Esophagus squamous epithelium (tissue), 5 donors: ENCODE measurements at regions not wholly inside any gene's neighbourhood (a gene's known extent, or its start where the extent isn't known, plus 50 kb on each side); places are given as distances from the start of the nearest gene placed in this dataset.

Experiments used
- DNase-seq: peaks from one replicate; lab custom pipeline; 2025; lab: John Stamatoyannopoulos, UW
- H3K27ac ChIP-seq, 4 donors: fragments of 200-600 bp; sonication (generic); one replicate each; pipeline ENCODE4 v1.5.1; 2016 to 2019; ENCODE audit warnings: mild to moderate bottlenecking in 1 of 4
- H3K27me3 ChIP-seq, 4 donors: fragments of 200-600 bp; sonication (generic); 1 replicate in 3 of 4; 2 replicates in 1 of 4; pipeline versions ENCODE4 v1.5.1 to v1.6.0; 2017 to 2021; ENCODE audit warnings: antibody characterized with exemption in 1 of 4
- H3K36me3 ChIP-seq, 3 donors: fragments of 200-600 bp; sonication (generic); one replicate each; pipeline ENCODE4 v1.5.1; 2016 to 2019
- H3K4me1 ChIP-seq, 3 donors: fragments of 200-600 bp; sonication (generic); one replicate each; pipeline ENCODE4 v1.5.1; 2017 to 2019
- H3K4me3 ChIP-seq, 4 donors: fragments of 200-600 bp; sonication (generic); 1 replicate in 3 of 4; 2 replicates in 1 of 4; pipeline ENCODE4 v1.5.1; 2016 to 2019; ENCODE audit warnings: mild to moderate bottlenecking in 2 of 4, moderate library complexity in 1 of 4
- H3K9me3 ChIP-seq, 3 donors: fragments of 200-600 bp; sonication (generic); one replicate each; pipeline ENCODE4 v1.5.1; 2016 to 2019
- CTCF ChIP-seq, 6 experiments: fragments of 450-650 bp in 4 of 6; fragments of 200-600 bp in 2 of 6; sonication (generic) in 2 of 6; IDR thresholded peaks; one replicate each; pipeline ENCODE4 v1.5.1; 2016 to 2019; ENCODE audit warnings: antibody characterized with exemption in 6 of 6, mild to moderate bottlenecking in 4 of 6, moderate library complexity in 4 of 6
- POLR2A ChIP-seq, 4 donors: fragments of 450-650 bp; IDR thresholded peaks; one replicate each; pipeline ENCODE4 v1.6.1; 2017; ENCODE audit warnings: antibody characterized with exemption in 4 of 4, mild to moderate bottlenecking in 4 of 4, moderate library complexity in 3 of 4
- WGBS, 2 donors: methylation state at CpG; one replicate each; pipeline ENCODE4 v1.1.5; 2018; 5-methylcytosine and 5-hydroxymethylcytosine counted together
- intact Hi-C: fragments of 100-400 bp; cut with DNase I; formaldehyde crosslinking; loops from one replicate; pipeline ENCODE4 v1.15.0; 2022
- donor health status: DM: yes; HTN: yes; CAD: no.

- H3K27me3 ChIP-seq = no peaks in the 10 kb centered on the region
- intact Hi-C loops = no loop called here
- H3K4me1 ChIP-seq = no peaks in the 10 kb centered on the region
- H3K9me3 ChIP-seq = no peaks in the 10 kb centered on the region
- H3K36me3 ChIP-seq = no peaks in the 10 kb centered on the region
- no peak for DNase-seq
- no peak overlapping the region for H3K4me3 ChIP-seq
- H3K27ac ChIP-seq = no peak overlapping the region
- TF ChIP-seq POLR2A (IDR thresholded peaks at IDR 0.05) = no peak
- TF ChIP-seq CTCF (IDR thresholded peaks at IDR 0.05) = no peak
These were observed 937.2 kb upstream of the TYRP1 start for GRCh38 chr9:11755951-11756350.

DNA sequence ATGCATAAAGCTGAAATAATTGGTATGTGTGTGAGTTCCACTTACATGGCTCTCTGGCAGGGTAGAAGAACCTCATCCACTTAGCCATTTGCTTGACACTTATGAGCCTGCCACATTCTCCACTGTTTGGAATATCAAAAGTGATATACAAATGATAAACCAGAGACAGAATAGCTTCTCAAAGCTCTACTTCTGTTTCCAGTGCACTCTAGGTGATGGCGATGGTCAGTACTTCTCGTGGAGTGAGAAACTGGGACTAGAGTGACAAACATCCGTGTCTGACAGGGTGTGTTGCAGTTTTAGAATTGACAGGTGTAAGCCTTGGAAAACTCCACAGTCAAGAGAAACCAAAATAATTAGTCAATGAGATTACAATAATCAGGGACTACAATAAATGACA is 935.8 kb upstream of the TYRP1 start:
- intact Hi-C loops = no loop called here
- Histone ChIP-seq H3K36me3 (no peaks in the 10 kb centered on the region), H3K4me3 (no peak overlapping the region), H3K27me3 (no peaks in the 10 kb centered on the region), H3K27ac (no peak overlapping the region), H3K9me3 (no peaks in the 10 kb centered on the region), H3K4me1 (no peaks in the 10 kb centered on the region)
- 83 to 86% methylated on average over 3 of the region's 3 CpGs for WGBS, 2 donors
- DNase-seq = no peak
- TF ChIP-seq CTCF (IDR thresholded peaks at IDR 0.05) = no peak
- TF ChIP-seq POLR2A (IDR thresholded peaks at IDR 0.05) = no peak

DNA sequence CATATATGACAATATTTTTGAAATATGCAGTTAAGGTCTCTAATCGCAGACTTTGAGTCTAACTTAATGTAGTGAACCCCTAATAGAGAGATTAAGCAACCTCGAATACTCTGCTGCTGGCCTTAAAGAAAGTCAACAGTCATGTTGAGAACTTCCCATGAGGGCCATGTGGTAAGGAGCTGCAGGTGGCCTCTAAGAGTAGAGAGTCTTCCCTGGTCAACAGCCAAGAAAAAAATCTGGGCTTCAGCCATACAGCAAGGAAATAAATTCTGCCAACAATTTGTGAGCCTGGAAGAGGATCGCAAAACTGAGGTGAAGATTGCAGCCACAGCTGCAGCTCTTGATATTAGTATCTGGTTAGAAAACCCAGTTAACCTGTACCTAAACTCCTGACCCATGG is 935.2 kb upstream of the TYRP1 start:
- WGBS, 2 donors = 85 to 87% methylated on average over 3 of the region's 3 CpGs
- Histone ChIP-seq H3K4me1 (no peaks in the 10 kb centered on the region), H3K9me3 (no peaks in the 10 kb centered on the region), H3K4me3 (no peak overlapping the region), H3K36me3 (no peaks in the 10 kb centered on the region), H3K27me3 (no peaks in the 10 kb centered on the region), H3K27ac (no peak overlapping the region)
- no peak for DNase-seq
- intact Hi-C loops = no loop called here
- no peak for TF ChIP-seq POLR2A (IDR thresholded peaks at IDR 0.05)
- TF ChIP-seq CTCF (IDR thresholded peaks at IDR 0.05) = no peak

GRCh38 chr9:11779971-11780370 is 913.2 kb upstream of the TYRP1 start:
- no peaks in the 10 kb centered on the region for H3K4me1 ChIP-seq
- TF ChIP-seq CTCF (IDR thresholded peaks at IDR 0.05) = no peak
- TF ChIP-seq POLR2A (IDR thresholded peaks at IDR 0.05) = no peak
- intact Hi-C loops = no loop called here
- no peaks in the 10 kb centered on the region for H3K36me3 ChIP-seq
- no peak overlapping the region for H3K4me3 ChIP-seq
- no peaks in the 10 kb centered on the region for H3K27me3 ChIP-seq
- DNase-seq = no peak
- H3K9me3 ChIP-seq = no peaks in the 10 kb centered on the region
- 63 to 74% methylated on average over 4 of the region's 4 CpGs for WGBS, 2 donors
- H3K27ac ChIP-seq = no peak overlapping the region

DNA sequence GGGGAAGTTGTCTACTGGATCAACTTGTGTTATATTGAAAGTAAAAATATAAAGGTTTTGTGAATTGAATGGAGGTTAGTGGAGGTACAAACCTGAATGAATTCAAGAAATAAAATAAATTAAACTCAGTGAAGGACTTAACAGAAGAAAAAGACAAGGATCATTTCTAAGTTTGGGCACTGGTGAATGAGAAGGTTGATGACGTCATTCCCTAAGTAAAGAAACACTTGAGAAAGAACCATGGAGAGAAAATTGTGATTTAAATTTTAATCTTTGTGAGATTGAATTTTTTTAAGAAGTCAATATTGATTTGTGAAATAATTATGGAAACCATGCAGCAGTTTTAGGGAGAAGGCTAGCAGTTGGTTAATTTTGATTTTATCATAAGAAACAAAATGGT is 900.3 kb upstream of the TYRP1 start:
- Histone ChIP-seq H3K4me3 (no peak overlapping the region), H3K9me3 (no peaks in the 10 kb centered on the region), H3K27ac (no peak overlapping the region), H3K36me3 (no peaks in the 10 kb centered on the region), H3K4me1 (no peaks in the 10 kb centered on the region), H3K27me3 (no peaks in the 10 kb centered on the region)
- WGBS, 2 donors = 59 to 71% methylated on average over 1 of the region's 1 CpG
- intact Hi-C loops = no loop called here
- TF ChIP-seq POLR2A (IDR thresholded peaks at IDR 0.05) (no peak), CTCF (IDR thresholded peaks at IDR 0.05) (no peak)
- DNase-seq = no peak
